H7 (cell line): ENCODE measurements at regions not wholly inside any gene's neighbourhood (a gene's known extent, or its start where the extent isn't known, plus 50 kb on each side); places are given as distances from the start of the nearest gene placed in this dataset.
"Not testable (repeated sequence)": the region's sequence is repeated elsewhere in the genome, so short reads cannot be mapped to it uniquely, and the experiment has no call there.

ENCODE experiments used
- DNase-seq: peaks from one replicate; pipeline ENCODE4 v3.0.0; 2012
- H3K27me3 ChIP-seq: 2 replicates; pipeline ENCODE4 v1.6.0; 2011; ENCODE audit warnings: mild to moderate bottlenecking, low read length; ENCODE audit not compliant: control insufficient read depth, insufficient read depth
- H3K36me3 ChIP-seq: replicated peaks from 2 replicates; pipeline ENCODE4 v1.5.1; 2011; ENCODE audit warnings: low read length; ENCODE audit not compliant: control insufficient read depth, insufficient read depth
- H3K4me3 ChIP-seq: 2 replicates; pipeline ENCODE4 v1.5.1; 2011; ENCODE audit warnings: low read depth, mild to moderate bottlenecking, control low read depth, low read length, moderate library complexity; ENCODE audit not compliant: insufficient read depth

DNA sequence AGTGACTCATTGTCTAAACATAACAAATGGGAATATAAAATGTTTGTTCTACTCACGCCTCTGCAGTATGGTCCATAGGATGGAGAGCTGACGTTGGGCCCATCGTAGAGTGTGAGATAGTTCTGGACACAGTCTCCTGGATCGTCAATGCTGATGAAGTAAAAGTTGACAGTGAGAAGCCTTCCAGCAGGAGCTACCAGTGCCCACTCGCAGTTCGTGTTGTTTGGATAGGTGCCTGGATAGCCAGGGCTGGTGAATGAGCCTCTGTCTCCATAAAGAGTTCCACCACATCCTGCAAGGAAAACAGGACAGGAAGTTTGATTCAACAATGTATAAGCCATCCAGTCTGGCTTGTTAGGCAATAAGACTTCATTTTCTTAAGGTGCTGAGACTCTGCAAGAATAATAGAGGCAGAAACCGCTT lies 79.6 kb downstream of the OR13A1 start:
- DNase-seq: no peak
- no peak overlapping the region for H3K4me3 ChIP-seq
- no peaks in the 10 kb centered on the region for H3K36me3 ChIP-seq
- no peaks in the 10 kb centered on the region for H3K27me3 ChIP-seq

- Histone ChIP-seq H3K27me3 (no peaks in the 10 kb centered on the region), H3K4me3 (no peak overlapping the region), H3K36me3 (no peaks in the 10 kb centered on the region)
- no peak for DNase-seq
Measured at GRCh38 chr10:45238896-45239295, 76.5 kb downstream of the OR13A1 start.

- Histone ChIP-seq H3K36me3 (no peaks in the 10 kb centered on the region), H3K4me3 (no peak overlapping the region), H3K27me3 (no peaks in the 10 kb centered on the region)
- DNase-seq: no peak
Measured at GRCh38 chr10:45239642-45240041, 75.8 kb downstream of the OR13A1 start.

GRCh38 chr10:45241865-45242520 lies 73.4 kb downstream of the OR13A1 start:
- H3K4me3 ChIP-seq: no peak overlapping the region
- no peaks in the 10 kb centered on the region for H3K27me3 ChIP-seq
- DNase-seq: no peak
- no peaks in the 10 kb centered on the region for H3K36me3 ChIP-seq

DNA sequence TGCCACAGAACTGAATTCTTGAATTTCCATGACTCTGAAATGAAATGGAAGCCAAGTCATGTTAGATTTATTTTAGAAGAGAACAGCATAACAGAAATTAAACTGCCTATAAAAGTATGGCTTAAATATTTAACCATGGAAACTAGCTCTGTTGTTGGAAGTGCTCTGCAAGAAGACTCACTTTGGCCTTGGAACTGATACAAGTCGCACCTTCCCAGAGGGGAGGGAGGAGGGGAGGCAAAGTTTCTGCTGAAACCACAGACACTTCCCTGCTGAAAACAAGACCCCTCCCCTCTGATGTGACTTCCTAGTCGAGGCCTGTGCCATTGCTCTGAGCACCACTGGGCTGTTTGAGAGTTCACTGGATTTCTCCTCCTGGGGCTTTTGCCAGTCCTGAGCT lies 72.1 kb downstream of the OR13A1 start:
- no peak for DNase-seq
- H3K4me3 ChIP-seq: no peak overlapping the region
- H3K36me3 ChIP-seq: no peaks in the 10 kb centered on the region
- H3K27me3 ChIP-seq: no peaks in the 10 kb centered on the region

DNA sequence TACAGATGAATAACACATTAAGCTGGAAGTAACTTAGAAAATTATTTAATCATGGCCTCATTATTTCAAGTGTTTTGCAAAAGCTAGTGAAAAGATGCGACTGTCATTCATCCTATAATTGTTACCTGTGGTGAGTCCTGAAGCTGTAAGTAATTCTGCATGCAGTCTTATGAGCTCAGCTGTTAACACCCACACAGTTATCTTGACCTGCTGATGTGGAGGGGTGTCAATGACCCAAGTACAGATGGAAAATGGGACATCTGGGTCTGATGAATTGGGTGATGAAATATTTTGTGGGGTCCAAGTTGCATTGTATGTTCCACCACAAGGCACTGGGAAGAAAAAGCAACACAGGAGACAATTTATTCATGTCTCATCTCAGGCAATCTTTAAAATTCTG lies 68.9 kb downstream of the OR13A1 start:
- H3K36me3 ChIP-seq: no peaks in the 10 kb centered on the region
- H3K4me3 ChIP-seq: no peak overlapping the region
- H3K27me3 ChIP-seq: no peaks in the 10 kb centered on the region
- DNase-seq: no peak

DNA sequence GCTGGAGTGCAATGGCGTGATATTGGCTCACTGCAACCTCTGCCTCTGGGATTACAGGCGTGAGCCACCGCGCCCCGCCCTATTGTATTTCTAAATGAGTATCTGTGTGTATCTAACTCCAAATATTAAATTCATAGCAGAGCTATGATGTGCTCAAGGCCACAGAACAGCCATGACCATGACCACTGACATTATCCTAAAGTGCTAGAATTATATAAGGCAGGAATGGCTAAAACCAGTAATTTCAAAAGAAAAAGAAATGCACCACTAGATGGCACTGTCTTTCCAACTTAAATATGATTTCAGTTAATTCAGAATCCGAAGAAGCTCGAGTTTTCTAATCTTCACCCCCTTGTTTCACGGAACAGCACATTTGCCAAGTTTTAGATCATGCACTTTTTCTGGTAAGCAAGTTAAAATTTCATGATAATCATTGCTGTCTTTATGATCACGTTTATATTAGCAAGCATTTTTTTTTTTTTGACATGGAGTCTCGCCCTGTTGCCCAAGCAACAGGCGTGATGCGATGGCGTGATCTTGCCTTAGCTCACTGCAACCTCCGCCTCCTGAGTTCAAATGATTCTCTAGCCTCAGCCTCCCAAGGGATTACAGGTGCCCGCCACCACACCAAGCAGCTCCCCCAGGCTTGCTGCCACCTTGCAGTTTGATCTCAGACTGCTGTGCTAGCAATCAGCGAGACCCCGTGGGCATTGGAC lies 65.3 kb downstream of the OR13A1 start:
- peak; percentile 26 for DNase-seq
- H3K4me3 ChIP-seq: peak overlapping the region; percentile 26

GRCh38 chr10:45250694-45251075 lies 64.7 kb downstream of the OR13A1 start:
- H3K4me3 ChIP-seq, H3K27me3 ChIP-seq, DNase-seq, H3K36me3 ChIP-seq: not testable (repeated sequence)

More for the DNA sequence above, 65.3 kb downstream of the OR13A1 start:
- Histone ChIP-seq H3K27me3 (no peaks in the 10 kb centered on the region), H3K36me3 (no peaks in the 10 kb centered on the region)
